Esophagus muscularis mucosa (tissue), 4 donors: ENCODE measurements at regions not wholly inside any gene's neighbourhood (a gene's known extent, or its start where the extent isn't known, plus 50 kb on each side); places are given as distances from the start of the nearest gene placed in this dataset.

Source experiments
- DNase-seq: peaks from one replicate; pipeline ENCODE4 v3.0.0-alpha.2; 2017; ENCODE audit errors: extremely low spot score
- H3K27ac ChIP-seq, 4 donors: fragments of 200-600 bp; sonication (generic); replicated peaks in 1 of 4; 1 replicate in 3 of 4; 2 replicates in 1 of 4; pipeline ENCODE4 v1.5.1; 2016 to 2019; ENCODE audit warnings: mild to moderate bottlenecking in 1 of 4
- H3K27me3 ChIP-seq, 4 donors: fragments of 200-600 bp; sonication (generic); one replicate each; pipeline versions ENCODE4 v1.5.1 to v1.6.0; 2016 to 2019
- H3K36me3 ChIP-seq, 4 donors: fragments of 200-600 bp; sonication (generic); one replicate each; pipeline ENCODE4 v1.5.1; 2016 to 2019
- H3K4me1 ChIP-seq, 4 donors: fragments of 200-600 bp; sonication (generic); one replicate each; pipeline ENCODE4 v1.5.1; 2016 to 2019
- H3K4me3 ChIP-seq, 4 donors: fragments of 200-600 bp; sonication (generic); 1 replicate in 2 of 4; 2 replicates in 2 of 4; pipeline ENCODE4 v1.5.1; 2016 to 2019; ENCODE audit warnings: mild to moderate bottlenecking in 4 of 4, moderate library complexity in 1 of 4
- H3K9me3 ChIP-seq, 4 donors: fragments of 200-600 bp; sonication (generic); 1 replicate in 3 of 4; 2 replicates in 1 of 4; pipeline ENCODE4 v1.5.1; 2016 to 2019
- CTCF ChIP-seq, 3 experiments: fragments of 200-600 bp in 2 of 3; fragments of 450-650 bp in 1 of 3; sonication (generic) in 2 of 3; IDR thresholded peaks; one replicate each; pipeline ENCODE4 v1.5.1; 2017 to 2019; ENCODE audit warnings: antibody characterized with exemption in 3 of 3, mild to moderate bottlenecking in 2 of 3, moderate library complexity in 1 of 3
- EP300 ChIP-seq: sonication (generic); formaldehyde crosslinking; IDR thresholded peaks from one replicate; pipeline ENCODE4 v1.6.1; 2017; ENCODE audit warnings: antibody characterized with exemption
- POLR2A ChIP-seq: fragments of 450-650 bp; IDR thresholded peaks from one replicate; pipeline ENCODE4 v1.6.1; 2017; ENCODE audit warnings: antibody characterized with exemption, moderate library complexity, mild to moderate bottlenecking, low read depth
- POLR2AphosphoS5 ChIP-seq, 2 donors: sonication (generic); formaldehyde crosslinking; IDR thresholded peaks; one replicate each; pipeline ENCODE4 v1.6.1; 2017; ENCODE audit warnings: antibody characterized with exemption in 2 of 2
- WGBS: methylation state at CpG from one replicate; pipeline ENCODE4 v1.1.5; 2018; 5-methylcytosine and 5-hydroxymethylcytosine counted together
- intact Hi-C: fragments of 100-400 bp; cut with DNase I; formaldehyde crosslinking; loops from one replicate; pipeline ENCODE4 v1.15.1; 2023

GRCh38 chr16:64280317-64280716 lies 841.5 kb downstream of the CDH11 start:
- intact Hi-C loops = no loop called here
- no peak for TF ChIP-seq POLR2AphosphoS5 (IDR thresholded peaks at IDR 0.05)
- TF ChIP-seq CTCF (IDR thresholded peaks at IDR 0.05) = no peak
- no peak for TF ChIP-seq EP300
- Histone ChIP-seq H3K27me3 (no peaks in the 10 kb centered on the region), H3K4me3 (no peak overlapping the region), H3K36me3 (no peaks in the 10 kb centered on the region), H3K9me3 (no peaks in the 10 kb centered on the region), H3K27ac (no peak overlapping the region), H3K4me1 (no peaks in the 10 kb centered on the region)
- WGBS = 86% methylated on average over 9 of the region's 9 CpGs
- DNase-seq = no peak

GRCh38 chr16:64278196-64278595 lies 843.7 kb downstream of the CDH11 start:
- no peaks in the 10 kb centered on the region for H3K36me3 ChIP-seq
- H3K9me3 ChIP-seq = no peaks in the 10 kb centered on the region
- H3K4me3 ChIP-seq = no peak overlapping the region
- H3K4me1 ChIP-seq = no peaks in the 10 kb centered on the region
- intact Hi-C loops = no loop called here
- no peaks in the 10 kb centered on the region for H3K27me3 ChIP-seq
- 81% methylated on average over 1 of the region's 1 CpG for WGBS
- no peak for DNase-seq
- no peak overlapping the region for H3K27ac ChIP-seq
- TF ChIP-seq POLR2A (no peak), CTCF (IDR thresholded peaks at IDR 0.05) (no peak), EP300 (no peak), POLR2AphosphoS5 (IDR thresholded peaks at IDR 0.05) (no peak)

GRCh38 chr16:64276646-64277045 lies 845.2 kb downstream of the CDH11 start:
- intact Hi-C loops = no loop called here
- Histone ChIP-seq H3K4me1 (no peaks in the 10 kb centered on the region), H3K27me3 (no peaks in the 10 kb centered on the region), H3K27ac (no peak overlapping the region), H3K4me3 (no peak overlapping the region), H3K9me3 (no peaks in the 10 kb centered on the region), H3K36me3 (no peaks in the 10 kb centered on the region)
- TF ChIP-seq POLR2A (no peak), CTCF (IDR thresholded peaks at IDR 0.05) (no peak), POLR2AphosphoS5 (IDR thresholded peaks at IDR 0.05) (no peak), EP300 (no peak)
- DNase-seq = no peak
- 97% methylated on average over 1 of the region's 1 CpG for WGBS

- intact Hi-C loops = no loop called here
- no peaks in the 10 kb centered on the region for H3K4me1 ChIP-seq
- no peak for TF ChIP-seq EP300
- no peak for TF ChIP-seq POLR2A
Measured at GRCh38 chr16:64272028-64272427, 849.8 kb downstream of the CDH11 start.

GRCh38 chr16:64269756-64270155 lies 852.1 kb downstream of the CDH11 start:
- Histone ChIP-seq H3K27ac (no peak overlapping the region), H3K4me3 (no peak overlapping the region), H3K27me3 (no peaks in the 10 kb centered on the region), H3K36me3 (no peaks in the 10 kb centered on the region), H3K4me1 (no peaks in the 10 kb centered on the region), H3K9me3 (no peaks in the 10 kb centered on the region)
- DNase-seq = no peak
- WGBS = 75% methylated on average over 1 of the region's 1 CpG
- intact Hi-C loops = no loop called here
- TF ChIP-seq POLR2AphosphoS5 (IDR thresholded peaks at IDR 0.05) (no peak), POLR2A (no peak), CTCF (IDR thresholded peaks at IDR 0.05) (no peak), EP300 (no peak)

More at GRCh38 chr16:64272028-64272427, 849.8 kb downstream of the CDH11 start:
- Histone ChIP-seq H3K27me3 (no peaks in the 10 kb centered on the region), H3K9me3 (no peaks in the 10 kb centered on the region), H3K27ac (no peak overlapping the region), H3K4me3 (no peak overlapping the region), H3K36me3 (no peaks in the 10 kb centered on the region)
- DNase-seq = no peak
